ENCODE measurements at regions not wholly inside any gene's neighbourhood (a gene's known extent, or its start where the extent isn't known, plus 50 kb on each side); places are given as distances from the start of the nearest gene placed in this dataset.

DNA sequence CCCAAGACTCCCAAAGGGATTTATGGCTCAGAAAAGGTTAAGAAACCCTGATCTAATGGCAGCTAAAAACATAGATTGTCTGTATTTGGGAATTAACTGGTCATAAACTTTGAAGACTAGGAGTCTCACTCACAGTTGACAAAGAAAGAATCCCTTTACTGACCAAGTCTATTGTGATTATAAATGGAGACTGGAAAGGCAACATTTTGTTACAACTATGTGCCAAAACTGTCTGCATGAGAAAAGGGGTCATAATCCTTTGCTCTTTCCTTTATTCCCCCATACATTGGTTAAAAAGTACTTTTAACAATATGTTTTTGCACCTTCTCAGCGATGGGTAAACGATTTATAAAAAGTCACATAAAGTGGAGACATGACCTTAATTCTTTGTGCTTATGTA, 206.9 kb upstream of the MAP3K7 start:
- Histone ChIP-seq H3K27me3 (replicated peaks in 1 of 4; ENCODE audit: control insufficient read depth in 3 of 4, extremely low read depth in 1 of 4, insufficient read depth in 3 of 4, low read length in 3 of 4) (no peaks in the 10 kb centered on the region), H2BK12ac (ENCODE audit: low read depth, low read length) (no peak overlapping the region), H3K4ac (replicated peaks; ENCODE audit: insufficient read length, low read depth, low read length) (no peak overlapping the region), H2AFZ (ENCODE audit: low read length) (no peak overlapping the region), H3K18ac (ENCODE audit: extremely low read depth, low read length) (no peak overlapping the region), H3K4me2 (ENCODE audit: insufficient read depth in 1 of 2, low read depth in 2 of 2, low read length in 2 of 2) (no peak overlapping the region), H3K27ac (ENCODE audit: low read depth, low read length) (no peak overlapping the region), H2BK120ac (replicated peaks; ENCODE audit: low read depth, low read length) (no peak overlapping the region), H3K23me2 (ENCODE audit: low read depth, low read length) (no peaks in the 10 kb centered on the region), H3K79me2 (ENCODE audit: control insufficient read depth in 1 of 2, insufficient read depth in 2 of 2, low read length in 2 of 2) (no peaks in the 10 kb centered on the region), H3K4me3 (ENCODE audit: extremely low read depth in 1 of 4, insufficient read depth in 2 of 4, low read depth in 3 of 4, low read length in 4 of 4) (no peak overlapping the region), H3K23ac (ENCODE audit: insufficient read length) (no peak overlapping the region), H3K9ac (replicated peaks in 1 of 4; ENCODE audit: extremely low read depth in 1 of 4, low read depth in 3 of 4, low read length in 3 of 4) (no peak overlapping the region), H3K9me3 (ENCODE audit: insufficient read depth in 2 of 2, low read depth in 1 of 2, low read length in 1 of 2) (no peaks in the 10 kb centered on the region), H4K8ac (ENCODE audit: extremely low read depth, insufficient read depth, low read length) (no peak overlapping the region), H2BK5ac (ENCODE audit: low read depth, low read length) (no peak overlapping the region), H3K79me1 (ENCODE audit: low read depth, low read length) (no peaks in the 10 kb centered on the region; the same call in 1 of the 2 replicates), H2BK20ac (ENCODE audit: low read length) (no peak overlapping the region), H4K91ac (replicated peaks; ENCODE audit: insufficient read length, low read length) (no peak overlapping the region), H3K36me3 (ENCODE audit: control insufficient read depth in 2 of 4, insufficient read depth in 4 of 4, low read length in 3 of 4) (no peaks in the 10 kb centered on the region), H2BK15ac (ENCODE audit: low read length) (no peak overlapping the region), H3K56ac (replicated peaks; ENCODE audit: insufficient read length, low read depth, low read length) (no peak overlapping the region), H2AK5ac (ENCODE audit: low read depth, low read length) (no peak overlapping the region), H3K14ac (ENCODE audit: insufficient read length) (no peak overlapping the region), H4K5ac (ENCODE audit: insufficient read length, low read depth, low read length) (no peak overlapping the region), H3K4me1 (replicated peaks in 1 of 4; ENCODE audit: control insufficient read depth in 3 of 4, insufficient read depth in 4 of 4, low read length in 3 of 4) (no peaks in the 10 kb centered on the region; a peak in 1 of 7 replicates), H4K20me1 (replicated peaks in 1 of 2; ENCODE audit: control insufficient read depth in 1 of 2, insufficient read depth in 2 of 2, low read length in 2 of 2) (no peaks in the 10 kb centered on the region)
- CTCF ChIA-PET (ENCODE audit: partially characterized antibody) = no interaction called here
- WGBS, 2 experiments (ENCODE audit: extremely low coverage in 1 of 2, insufficient coverage in 1 of 2, insufficient read length in 1 of 2, insufficient replicate concordance in 2 of 2, low coverage in 1 of 2, low lambda C conversion rate in 2 of 2, missing lambda C conversion rate in 1 of 2) = 82% methylated on average over 2 of the region's 2 CpGs; no CpG with 5 or more reads in 1 of the 2 experiments
- POLR2A ChIA-PET (ENCODE audit: partially characterized antibody) = no interaction called here
- no peak for TF ChIP-seq TEAD4 (IDR thresholded peaks at IDR 0.05; ENCODE audit: low read depth, low read length)
- no peak for TF ChIP-seq TAF7 (optimal IDR thresholded peaks at IDR 0.05; ENCODE audit: borderline replicate concordance, low read depth, low read length)
- no peak for TF ChIP-seq JUND (IDR thresholded peaks at IDR 0.05; ENCODE audit: low read length)
- TF ChIP-seq, protein P1, sequence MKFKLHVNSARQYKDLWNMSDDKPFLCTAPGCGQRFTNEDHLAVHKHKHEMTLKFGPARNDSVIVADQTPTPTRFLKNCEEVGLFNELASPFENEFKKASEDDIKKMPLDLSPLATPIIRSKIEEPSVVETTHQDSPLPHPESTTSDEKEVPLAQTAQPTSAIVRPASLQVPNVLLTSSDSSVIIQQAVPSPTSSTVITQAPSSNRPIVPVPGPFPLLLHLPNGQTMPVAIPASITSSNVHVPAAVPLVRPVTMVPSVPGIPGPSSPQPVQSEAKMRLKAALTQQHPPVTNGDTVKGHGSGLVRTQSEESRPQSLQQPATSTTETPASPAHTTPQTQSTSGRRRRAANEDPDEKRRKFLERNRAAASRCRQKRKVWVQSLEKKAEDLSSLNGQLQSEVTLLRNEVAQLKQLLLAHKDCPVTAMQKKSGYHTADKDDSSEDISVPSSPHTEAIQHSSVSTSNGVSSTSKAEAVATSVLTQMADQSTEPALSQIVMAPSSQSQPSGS (IDR thresholded peaks at IDR 0.05; ENCODE audit: low read length) = no peak
- TF ChIP-seq ZNF274 (IDR thresholded peaks at IDR 0.05; ENCODE audit: borderline replicate concordance, extremely low read depth, low read length) = no peak
- TF ChIP-seq BACH1 (IDR thresholded peaks at IDR 0.05; ENCODE audit: low read length) = no peak
- TF ChIP-seq SP1 (IDR thresholded peaks at IDR 0.05; ENCODE audit: low read depth, low read length) = no peak
- TF ChIP-seq BCL11A (IDR thresholded peaks at IDR 0.05; ENCODE audit: low read depth in 2 of 2, low read length in 2 of 2) = no peak
- TF ChIP-seq RAD21 (IDR thresholded peaks at IDR 0.05 in 1 of 2, conservative IDR thresholded peaks at IDR 0.05 in 1 of 2; ENCODE audit: low read depth in 2 of 2, low read length in 2 of 2) = no peak
- no peak for DNase-seq (ENCODE audit: low read depth in 1 of 2, low spot score in 2 of 2)
- no peak for FAIRE-seq

Measured in H1 (cell line).